ENCODE measurements at regions not wholly inside any gene's neighbourhood (a gene's known extent, or its start where the extent isn't known, plus 50 kb on each side); places are given as distances from the start of the nearest gene placed in this dataset.
"Not testable (repeated sequence)": the region's sequence is repeated elsewhere in the genome, so short reads cannot be mapped to it uniquely, and the experiment has no call there.

DNA sequence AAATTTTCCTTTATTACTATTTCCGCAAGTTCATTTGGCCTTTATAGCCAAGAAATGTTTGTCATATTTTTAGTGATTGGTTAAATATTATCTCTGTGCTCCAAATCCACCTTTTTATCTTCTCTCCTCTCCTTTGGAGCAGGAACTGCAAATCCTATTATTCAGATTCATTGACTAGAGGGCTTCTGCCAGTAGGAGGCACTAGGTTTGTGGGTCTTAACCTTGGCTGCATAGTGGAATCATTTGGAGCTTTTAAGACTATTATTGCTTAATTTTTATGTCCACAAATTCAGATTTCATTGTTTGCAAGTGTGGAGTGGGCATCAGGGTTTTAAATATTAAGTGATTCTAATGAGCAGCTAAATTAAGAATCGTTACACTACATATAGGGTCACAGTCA lies 75.3 kb upstream of the SYT10 start:
- peak; percentile 38 for DNase-seq

DNA sequence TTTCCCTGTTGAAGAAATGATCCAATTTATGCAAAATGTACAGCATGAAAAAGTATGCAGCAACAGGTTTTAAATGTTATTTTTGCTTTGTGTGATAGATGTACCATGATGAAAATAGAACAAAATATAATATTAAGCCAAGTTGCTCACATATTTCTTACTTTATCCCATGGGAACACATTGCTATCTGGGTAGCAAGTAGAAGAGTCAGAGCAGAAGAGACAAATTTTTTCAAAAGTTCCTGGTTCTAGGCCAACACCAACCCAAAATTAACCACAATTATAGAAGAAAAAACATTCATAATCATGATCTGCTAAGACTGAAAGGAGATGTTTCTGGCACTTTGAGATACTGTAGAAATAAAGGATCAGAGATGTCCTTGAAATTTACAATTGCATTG lies 79.9 kb upstream of the SYT10 start:
- no peak for DNase-seq

DNA sequence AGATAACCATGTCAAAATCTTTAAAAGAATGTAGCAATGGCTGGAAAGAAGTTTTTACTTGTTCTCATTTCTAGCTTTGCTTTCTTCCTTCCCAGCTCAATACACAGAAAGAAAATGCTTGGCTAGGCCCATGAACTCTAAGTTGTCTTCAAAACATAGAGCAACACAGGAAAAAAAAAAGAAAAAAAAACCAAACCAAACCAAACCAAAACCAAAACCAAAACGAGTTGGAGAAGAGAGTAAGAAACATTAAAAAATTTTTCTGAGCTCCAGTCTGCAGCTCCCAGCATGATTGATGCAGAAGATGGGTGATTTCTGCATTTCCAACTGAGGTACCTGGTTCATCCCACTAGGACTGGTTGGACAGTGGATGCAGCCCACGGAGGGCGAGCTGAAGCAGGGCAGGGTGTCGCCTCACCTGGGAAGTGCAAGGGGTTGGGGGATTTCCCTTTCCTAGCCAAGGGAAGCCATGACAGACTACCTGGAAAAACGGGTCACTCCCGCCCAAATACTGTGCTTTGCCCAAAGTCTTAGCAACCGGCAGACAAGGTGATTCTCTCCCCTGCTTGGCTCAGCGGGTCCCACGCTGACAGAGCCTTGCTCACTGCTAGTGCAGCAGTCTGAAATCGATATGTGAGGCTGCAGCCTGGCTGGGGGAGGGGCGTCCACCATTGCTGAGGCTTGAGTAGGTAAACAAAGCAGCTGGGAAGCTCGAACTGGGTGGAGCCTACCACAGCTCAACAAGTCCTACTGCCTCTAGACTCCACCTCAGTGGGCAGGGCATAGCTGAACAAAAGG lies 81.1 kb upstream of the SYT10 start:
- DNase-seq = peak; percentile 65

- DNase-seq = no peak
Measured at GRCh38 chr12:33529031-33529430, 89.4 kb upstream of the SYT10 start.

GRCh38 chr12:33529810-33530209 lies 90.2 kb upstream of the SYT10 start:
- peak; percentile 73 for DNase-seq

- no peak for DNase-seq
Measured at GRCh38 chr12:33531261-33531660, 91.6 kb upstream of the SYT10 start.

GRCh38 chr12:33533527-33533926 lies 93.9 kb upstream of the SYT10 start:
- peak; percentile 30 for DNase-seq

- DNase-seq = no peak
Measured at GRCh38 chr12:33536431-33536830, 96.8 kb upstream of the SYT10 start.

DNA sequence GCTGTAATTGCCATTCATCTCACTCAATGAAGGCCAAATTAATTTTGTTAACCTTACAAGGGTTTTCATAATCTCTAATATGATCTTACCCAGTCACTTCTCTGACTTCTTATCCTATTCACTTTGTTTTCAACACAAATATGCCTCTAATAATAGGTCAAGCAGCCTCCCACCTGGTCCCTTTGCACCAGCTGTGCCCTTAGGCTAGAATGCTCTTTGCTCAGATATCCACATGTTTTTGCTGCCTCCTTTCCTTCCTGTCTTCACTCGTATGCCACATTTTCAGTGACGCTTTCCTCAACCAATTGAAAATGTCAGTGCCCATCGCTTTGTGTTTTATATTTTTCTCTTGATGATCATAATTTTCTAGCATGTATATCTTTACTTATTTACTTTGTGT lies 106.4 kb upstream of the SYT10 start:
- no peak for DNase-seq

DNA sequence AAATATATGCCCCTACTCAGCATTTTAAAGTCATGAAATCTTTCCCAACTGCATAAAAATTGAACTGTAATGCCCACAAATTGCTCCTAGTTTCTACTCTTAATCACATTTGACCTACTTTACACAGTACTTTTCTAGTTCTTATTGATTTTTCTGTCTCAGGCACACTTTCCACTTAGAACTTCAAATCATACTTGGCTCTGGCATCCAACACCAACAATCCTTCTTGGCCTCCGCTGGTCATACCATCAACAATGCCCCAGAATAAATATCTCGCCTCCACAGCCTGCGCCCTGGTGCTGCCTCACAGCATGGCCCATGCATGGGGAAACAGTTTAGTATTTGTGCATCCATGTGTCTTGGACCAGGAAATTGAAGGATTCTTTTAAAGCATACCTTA lies 107.5 kb upstream of the SYT10 start:
- no peak for DNase-seq

GRCh38 chr12:33550214-33550613 lies 110.6 kb upstream of the SYT10 start:
- not testable (repeated sequence) for DNase-seq

DNA sequence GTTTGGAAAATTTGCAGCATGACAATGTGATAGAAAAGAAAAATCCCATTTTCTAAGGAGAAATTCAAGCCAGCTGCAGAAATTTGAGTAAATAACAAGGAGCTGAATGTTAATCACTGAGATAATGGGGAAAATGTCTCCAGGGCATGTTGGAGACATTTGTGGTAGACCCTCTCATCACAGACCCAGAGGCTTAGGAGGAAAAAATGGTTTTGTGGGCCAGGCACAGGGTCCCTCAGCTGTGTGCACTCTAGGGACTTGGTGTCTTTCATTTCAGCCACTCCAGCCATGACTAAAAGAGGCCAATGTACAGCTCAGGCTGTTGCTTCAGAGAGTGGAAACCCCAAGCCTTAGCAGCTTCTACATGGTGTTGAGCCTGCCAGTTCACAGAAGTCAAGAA lies 111.4 kb upstream of the SYT10 start:
- DNase-seq = no peak

- DNase-seq = no peak
Measured at GRCh38 chr12:33555128-33555527, 115.5 kb upstream of the SYT10 start.

GRCh38 chr12:33560653-33561208 lies 121.1 kb upstream of the SYT10 start:
- DNase-seq = no peak

GRCh38 chr12:33562401-33562800 lies 122.8 kb upstream of the SYT10 start:
- DNase-seq = no peak

DNA sequence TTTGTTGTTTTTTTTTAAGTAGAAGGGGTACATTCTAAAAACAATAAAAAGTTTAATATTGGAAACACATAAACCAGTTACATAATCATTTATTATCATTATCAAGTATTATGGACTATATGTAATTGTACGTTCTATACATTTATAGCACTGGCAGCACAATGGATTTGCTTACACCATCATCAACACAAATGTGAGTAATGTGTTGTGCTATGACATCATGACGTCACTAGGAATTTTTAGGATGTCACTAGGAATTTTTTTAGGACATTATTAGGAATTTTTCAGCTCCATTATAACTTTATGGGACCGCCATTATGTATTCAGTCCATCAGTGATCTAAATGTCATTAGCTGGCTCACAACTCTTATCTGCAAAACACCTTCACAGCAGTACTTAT lies 126.8 kb upstream of the SYT10 start:
- no peak for DNase-seq

GRCh38 chr12:33575346-33575745 lies 135.7 kb upstream of the SYT10 start:
- peak; percentile 59 for DNase-seq

- DNase-seq = no peak
Measured at GRCh38 chr12:33581613-33582122, 142.0 kb upstream of the SYT10 start.

DNA sequence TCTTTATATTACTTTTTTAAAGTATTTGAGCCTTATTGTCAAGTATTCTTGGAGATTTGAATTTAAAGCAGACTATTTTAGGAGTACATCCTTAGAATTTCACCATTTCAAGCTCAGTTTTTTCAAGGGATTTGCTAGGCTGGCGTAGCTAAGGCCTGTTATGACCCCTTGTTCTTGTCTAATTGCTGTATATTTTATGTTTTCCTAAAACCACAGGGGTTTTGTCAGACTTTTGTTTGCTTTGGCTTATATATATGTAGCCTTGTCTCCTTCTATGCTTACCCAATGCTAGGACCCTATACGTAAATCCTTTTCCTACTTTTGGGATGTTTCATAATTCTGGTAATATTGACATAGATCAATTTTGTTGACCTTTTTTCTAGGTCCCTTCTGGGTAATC lies 147.0 kb upstream of the SYT10 start:
- no peak for DNase-seq

DNA sequence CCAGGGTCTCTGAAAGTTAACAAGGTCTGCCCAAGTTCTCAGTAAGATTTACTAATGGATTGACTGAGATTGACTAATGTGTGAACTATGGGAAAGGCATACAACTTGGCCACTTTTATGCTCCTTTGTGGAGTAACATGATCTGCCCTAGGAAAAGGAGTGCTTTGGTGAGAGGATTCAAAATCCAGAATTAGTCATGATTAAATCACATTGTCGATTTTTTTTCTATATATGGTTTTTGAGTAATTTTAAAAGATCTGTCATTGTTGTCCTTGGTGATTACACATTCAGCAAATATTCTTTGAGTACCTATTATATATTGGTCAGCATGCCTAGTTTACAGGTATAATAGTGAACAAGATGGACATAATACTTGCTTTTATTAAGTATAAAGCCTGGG lies 147.7 kb upstream of the SYT10 start:
- peak; percentile 54 for DNase-seq

DNA sequence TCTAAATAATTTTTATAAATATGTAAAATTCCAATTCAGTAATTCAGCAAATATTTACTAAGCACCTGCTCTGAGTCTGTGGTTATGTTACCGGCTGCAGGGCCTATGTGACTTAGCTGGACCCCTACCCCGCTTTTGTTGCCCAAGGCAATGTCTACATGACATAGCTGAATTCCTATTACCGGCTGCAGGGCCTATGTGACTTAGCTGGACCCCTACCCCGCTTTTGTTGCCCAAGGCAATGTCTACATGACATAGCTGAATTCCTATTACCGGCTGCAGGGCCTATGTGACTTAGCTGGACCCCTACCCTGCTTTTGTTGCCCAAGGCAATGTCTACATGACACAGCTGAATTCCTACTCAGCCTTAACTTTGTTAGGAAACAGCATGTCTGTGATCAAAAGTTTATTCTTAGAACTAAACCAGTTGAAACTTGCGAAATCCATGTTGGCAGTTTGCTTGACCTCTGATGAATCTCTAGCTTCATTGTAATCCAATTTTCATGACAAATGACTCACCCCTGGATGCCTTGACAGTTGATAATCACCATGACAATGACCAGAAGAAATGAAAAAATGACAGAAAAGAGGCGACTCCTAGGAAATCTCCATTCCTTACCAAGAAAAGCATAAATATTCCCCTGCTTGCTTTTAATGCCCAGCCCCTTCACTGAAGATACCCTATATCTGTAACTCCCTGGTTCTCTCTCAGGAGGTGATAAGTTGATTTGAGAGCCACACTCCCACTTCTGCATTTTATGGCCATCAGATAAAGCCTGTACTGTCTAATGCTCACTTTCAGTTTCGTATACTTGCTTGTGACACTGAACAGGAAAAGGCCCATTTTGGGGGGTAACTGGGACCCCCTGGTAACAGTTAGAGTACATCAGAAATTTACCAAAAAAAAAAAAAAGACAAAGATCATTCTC lies 148.4 kb upstream of the SYT10 start:
- peak; percentile 99 for DNase-seq

- peak; percentile 72 for DNase-seq
Measured at GRCh38 chr12:33588725-33589405, 149.2 kb upstream of the SYT10 start.

DNA sequence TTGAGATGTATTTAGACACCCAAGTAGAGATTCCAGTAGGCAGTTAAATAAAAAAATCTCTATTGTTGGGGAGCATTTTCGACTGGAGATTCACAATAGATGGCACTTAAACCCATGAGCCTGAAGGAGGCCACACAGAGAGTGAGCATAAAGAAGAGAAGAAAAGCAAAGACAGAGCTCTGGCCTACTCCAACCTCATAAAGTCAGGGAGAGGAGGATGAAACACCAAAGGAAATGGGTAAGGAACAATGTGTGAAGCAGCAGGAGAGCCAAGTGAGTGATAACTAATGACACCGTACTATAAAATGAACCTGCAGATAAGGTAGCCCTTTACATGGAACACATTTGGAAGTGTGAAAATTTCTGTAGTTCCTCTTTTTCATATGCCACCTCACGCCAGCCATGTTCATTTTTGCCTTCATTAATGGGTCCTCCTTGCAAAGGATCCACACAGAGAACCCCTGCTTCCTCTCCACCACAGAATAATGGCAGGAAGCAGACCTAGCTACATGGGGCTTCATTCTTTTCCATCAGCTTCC lies 150.0 kb upstream of the SYT10 start:
- DNase-seq = peak; percentile 63
